Epithelial cell of esophagus (primary cell): ENCODE measurements at regions not wholly inside any gene's neighbourhood (a gene's known extent, or its start where the extent isn't known, plus 50 kb on each side); places are given as distances from the start of the nearest gene placed in this dataset.

Experiments
- DNase-seq: peaks from one replicate; pipeline ENCODE4 v3.0.0; 2010; ENCODE audit warnings: low read depth
- H3K4me3 ChIP-seq: 2 replicates; pipeline ENCODE4 v1.5.1; 2011; ENCODE audit warnings: mild to moderate bottlenecking, low read length, control low read depth
- CTCF ChIP-seq: IDR thresholded peaks from 2 replicates; pipeline ENCODE4 v1.5.1; 2011; ENCODE audit warnings: low read depth, mild to moderate bottlenecking, low read length, control low read depth, inconsistent platforms; ENCODE audit not compliant: insufficient read depth; ENCODE audit errors: missing control alignments

GRCh38 chr5:2166306-2166978 lies 283.7 kb upstream of the IRX4 start:
- no peak overlapping the region for H3K4me3 ChIP-seq
- no peak for DNase-seq
- TF ChIP-seq CTCF: no peak

DNA sequence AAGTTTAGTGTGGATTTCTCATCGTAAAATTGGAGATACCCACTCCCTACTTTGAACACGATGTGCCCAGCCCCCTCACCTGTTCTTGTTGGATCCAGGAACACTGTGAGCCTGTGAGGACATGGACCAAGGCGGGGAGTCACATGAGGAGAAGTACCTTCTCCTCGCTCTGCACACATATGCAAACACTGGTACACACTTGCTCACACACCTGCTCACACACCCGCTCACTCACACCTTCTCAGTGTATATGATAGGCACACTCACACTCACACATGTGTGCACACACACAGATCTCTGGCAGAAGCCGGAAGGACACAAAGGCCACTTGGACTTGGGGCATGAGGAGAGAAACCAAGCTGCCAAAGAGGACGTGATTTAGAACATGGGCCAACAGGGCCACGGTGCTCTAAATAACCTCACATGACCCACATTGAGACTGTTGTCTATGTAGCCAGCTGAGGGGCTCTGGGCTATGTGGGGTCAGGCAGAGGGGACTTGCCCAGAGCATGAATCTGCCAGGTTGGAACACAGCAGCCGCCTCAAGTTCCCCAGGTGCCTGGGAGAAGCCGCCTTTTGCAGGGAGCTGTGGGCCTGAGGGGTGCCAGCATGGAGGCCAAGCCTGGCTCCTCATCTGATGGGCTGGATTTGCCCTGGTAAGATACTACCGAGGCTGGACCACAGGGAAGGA lies 283.0 kb upstream of the IRX4 start:
- DNase-seq: no peak
- TF ChIP-seq CTCF: no peak
- no peak overlapping the region for H3K4me3 ChIP-seq

GRCh38 chr5:2165203-2165602 lies 282.5 kb upstream of the IRX4 start:
- DNase-seq: no peak
- TF ChIP-seq CTCF: no peak
- H3K4me3 ChIP-seq: no peak overlapping the region

DNA sequence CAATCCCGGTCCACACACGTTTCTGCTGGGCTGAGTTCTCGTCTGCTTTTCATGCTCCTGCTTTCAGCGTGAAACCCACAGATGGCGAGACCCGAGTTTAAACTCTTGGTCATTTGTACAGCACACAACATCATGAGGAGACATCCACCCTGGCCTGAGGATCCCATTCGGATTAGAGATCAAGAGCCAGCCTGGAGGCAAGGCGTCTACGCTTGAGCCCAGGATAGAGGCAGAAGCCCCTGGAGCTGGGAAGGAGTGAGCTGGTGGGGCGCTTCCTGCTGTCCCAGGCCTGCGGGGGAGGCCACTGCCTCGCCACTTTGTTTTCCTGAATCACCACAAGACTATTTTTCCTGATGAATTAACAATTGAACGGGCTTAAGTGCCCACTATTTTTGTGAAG lies 281.9 kb upstream of the IRX4 start:
- H3K4me3 ChIP-seq: no peak overlapping the region
- no peak for TF ChIP-seq CTCF
- no peak for DNase-seq

DNA sequence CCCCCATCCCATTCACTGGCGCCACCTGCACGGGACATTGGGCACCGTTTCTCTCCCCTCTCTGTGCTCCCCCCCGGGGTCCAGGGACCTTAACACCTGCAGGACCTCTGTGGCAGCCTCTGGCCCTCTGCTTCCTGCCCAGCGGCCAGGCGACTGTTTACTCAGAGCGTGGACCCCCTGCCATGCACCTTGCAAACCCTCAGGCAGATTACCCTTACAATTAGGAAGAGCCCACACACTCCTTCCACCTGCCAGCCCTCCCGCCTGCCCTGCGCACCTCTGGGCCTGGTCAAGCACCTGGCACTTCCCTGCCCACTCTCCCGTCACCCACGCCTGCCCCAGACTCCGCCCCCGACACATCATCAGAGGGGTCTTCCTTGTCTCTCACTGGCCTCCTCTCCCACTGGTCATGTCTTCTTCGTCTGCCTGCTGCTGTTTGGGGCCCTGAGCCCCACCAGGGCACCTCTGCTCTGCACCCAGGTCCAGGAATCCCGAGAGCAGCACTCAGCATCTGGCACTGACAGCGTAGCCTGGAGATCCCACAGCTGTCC lies 281.3 kb upstream of the IRX4 start:
- DNase-seq: no peak
- no peak overlapping the region for H3K4me3 ChIP-seq
- no peak for TF ChIP-seq CTCF

- no peak overlapping the region for H3K4me3 ChIP-seq
- DNase-seq: no peak
- no peak for TF ChIP-seq CTCF
Measured at GRCh38 chr5:2163060-2163856, 280.5 kb upstream of the IRX4 start.
